GM18867 (cell line): ENCODE measurements at regions not wholly inside any gene's neighbourhood (a gene's known extent, or its start where the extent isn't known, plus 50 kb on each side); places are given as distances from the start of the nearest gene placed in this dataset.

Source experiments
- ATAC-seq: cut with Tn5 transposase; IDR thresholded peaks from one replicate; pipeline ENCODE4 v1.9.1; 2021; ENCODE audit warnings: mild to moderate bottlenecking, moderate library complexity; ENCODE audit not compliant: unreplicated experiment

- ATAC-seq, result no peak
Observed at GRCh38 chr10:88058750-88059149, 195.3 kb downstream of the PTEN start.

GRCh38 chr10:88059190-88059589 lies 195.8 kb downstream of the PTEN start:
- ATAC-seq, result no peak

GRCh38 chr10:88060762-88061161 lies 197.3 kb downstream of the PTEN start:
- ATAC-seq, result no peak

GRCh38 chr10:88062385-88062784 lies 199.0 kb downstream of the PTEN start:
- no peak for ATAC-seq

- no peak for ATAC-seq
Observed at GRCh38 chr10:88062798-88063472, 199.5 kb downstream of the PTEN start.

- no peak for ATAC-seq
Observed at GRCh38 chr10:88063861-88064557, 200.6 kb downstream of the PTEN start.

- peak; percentile 66 for ATAC-seq
Observed at GRCh38 chr10:88064608-88065382, 201.4 kb downstream of the PTEN start.

GRCh38 chr10:88065383-88066049 lies 202.1 kb downstream of the PTEN start:
- ATAC-seq, result peak; percentile 26

- ATAC-seq, result no peak
Observed at GRCh38 chr10:88066319-88066718, 202.9 kb downstream of the PTEN start.

- ATAC-seq, result no peak
Observed at GRCh38 chr10:88066876-88067275, 203.5 kb downstream of the PTEN start.

- no peak for ATAC-seq
Observed at GRCh38 chr10:88067737-88068136, 204.3 kb downstream of the PTEN start.

GRCh38 chr10:88069338-88069737 lies 205.9 kb downstream of the PTEN start:
- no peak for ATAC-seq

GRCh38 chr10:88070080-88070880 lies 206.9 kb downstream of the PTEN start:
- peak; percentile 59 for ATAC-seq

- no peak for ATAC-seq
Observed at GRCh38 chr10:88071879-88072278, 208.5 kb downstream of the PTEN start.

- no peak for ATAC-seq
Observed at GRCh38 chr10:88073682-88074081, 210.3 kb downstream of the PTEN start.

- no peak for ATAC-seq
Observed at GRCh38 chr10:88074971-88075370, 211.5 kb downstream of the PTEN start.

GRCh38 chr10:88076027-88076880 lies 212.8 kb downstream of the PTEN start:
- peak; percentile 65 for ATAC-seq

GRCh38 chr10:88077977-88078376 lies 214.6 kb downstream of the PTEN start:
- no peak for ATAC-seq

GRCh38 chr10:88080213-88080612 lies 216.8 kb downstream of the PTEN start:
- ATAC-seq, result peak; percentile 48
